H9 (cell line): ENCODE measurements at regions not wholly inside any gene's neighbourhood (a gene's known extent, or its start where the extent isn't known, plus 50 kb on each side); places are given as distances from the start of the nearest gene placed in this dataset.

ENCODE experiments used
- DNase-seq: peaks from one replicate; pipeline ENCODE4 v3.0.0-alpha.2; 2017
- H2AFZ ChIP-seq: one replicate; pipeline ENCODE4 v1.6.1; 2013; ENCODE audit warnings: mild to moderate bottlenecking, low read length, control low read depth, moderate library complexity
- H2AK5ac ChIP-seq: 2 replicates; pipeline ENCODE4 v1.6.1; 2013; ENCODE audit warnings: low read length, control low read depth, mixed read lengths; ENCODE audit not compliant: insufficient read length
- H2BK120ac ChIP-seq: one replicate; pipeline ENCODE4 v1.6.1; 2013; ENCODE audit warnings: low read depth, mild to moderate bottlenecking, low read length, control low read depth, inconsistent platforms; ENCODE audit not compliant: poor library complexity, severe bottlenecking
- H2BK12ac ChIP-seq: 2 replicates; pipeline ENCODE4 v1.6.1; 2013; ENCODE audit warnings: low read length, control low read depth, mixed read lengths, low read depth; ENCODE audit not compliant: insufficient read length
- H2BK15ac ChIP-seq: 2 replicates; pipeline ENCODE4 v1.6.1; 2013; ENCODE audit warnings: low read depth, low read length, control low read depth
- H2BK20ac ChIP-seq: one replicate; pipeline ENCODE4 v1.6.1; 2013; ENCODE audit warnings: low read depth, mild to moderate bottlenecking, low read length, control low read depth, inconsistent platforms; ENCODE audit not compliant: poor library complexity, severe bottlenecking
- H2BK5ac ChIP-seq: 2 replicates; pipeline ENCODE4 v1.6.1; 2013; ENCODE audit warnings: low read length, control low read depth, mixed read lengths; ENCODE audit not compliant: insufficient read length
- H3K14ac ChIP-seq: 2 replicates; pipeline ENCODE4 v1.6.1; 2013; ENCODE audit warnings: low read length, control low read depth; ENCODE audit not compliant: insufficient read depth
- H3K18ac ChIP-seq: 2 replicates; pipeline ENCODE4 v1.6.1; 2013; ENCODE audit warnings: low read depth, mild to moderate bottlenecking, mixed read lengths, low read length, control low read depth; ENCODE audit not compliant: insufficient read length
- H3K23ac ChIP-seq: 2 replicates; pipeline ENCODE4 v1.6.1; 2013; ENCODE audit warnings: low read length, control low read depth, mixed read lengths, low read depth; ENCODE audit not compliant: insufficient read length
- H3K23me2 ChIP-seq: 2 replicates; pipeline ENCODE4 v1.6.1; 2013; ENCODE audit warnings: low read depth, mild to moderate bottlenecking, mixed read lengths, low read length, control low read depth; ENCODE audit not compliant: insufficient read length, poor library complexity, severe bottlenecking
- H3K27ac ChIP-seq: 2 replicates; pipeline ENCODE4 v1.5.1; 2013; ENCODE audit warnings: low read length, control low read depth, mixed read lengths, low read depth; ENCODE audit not compliant: insufficient read length
- H3K27me3 ChIP-seq: 2 replicates; pipeline ENCODE4 v1.6.1; 2013; ENCODE audit warnings: low read length, control low read depth, inconsistent platforms; ENCODE audit not compliant: insufficient read depth
- H3K4ac ChIP-seq: 2 replicates; pipeline ENCODE4 v1.6.1; 2013; ENCODE audit warnings: low read depth, mild to moderate bottlenecking, control low read depth, inconsistent platforms, low read length, moderate library complexity
- H3K4me1 ChIP-seq: 2 replicates; pipeline ENCODE4 v1.6.1; 2013; ENCODE audit warnings: low read length, control low read depth, inconsistent platforms; ENCODE audit not compliant: insufficient read depth
- H3K4me2 ChIP-seq: 2 replicates; pipeline ENCODE4 v1.6.1; 2013; ENCODE audit warnings: low read length, control low read depth, mixed read lengths; ENCODE audit not compliant: insufficient read length, insufficient read depth
- H3K56ac ChIP-seq: 2 replicates; pipeline ENCODE4 v1.6.1; 2013; ENCODE audit warnings: low read depth, mild to moderate bottlenecking, mixed read lengths, low read length, control low read depth; ENCODE audit not compliant: insufficient read length
- H3K79me1 ChIP-seq: 2 replicates; pipeline ENCODE4 v1.6.1; 2013; ENCODE audit warnings: low read depth, mild to moderate bottlenecking, moderate library complexity, low read length, control low read depth, inconsistent platforms; ENCODE audit not compliant: insufficient read depth, poor library complexity, severe bottlenecking
- H3K79me2 ChIP-seq: 2 replicates; pipeline ENCODE4 v1.6.1; 2013; ENCODE audit warnings: low read length, control low read depth, inconsistent platforms; ENCODE audit not compliant: insufficient read depth
- H3K9ac ChIP-seq: 2 replicates; pipeline ENCODE4 v1.6.1; 2013; ENCODE audit warnings: low read length, control low read depth, mixed read lengths; ENCODE audit not compliant: insufficient read length; ENCODE audit errors: extremely low read depth
- H3K9me3 ChIP-seq: one replicate; pipeline ENCODE4 v1.6.1; 2013; ENCODE audit warnings: low read depth, low read length, inconsistent platforms; ENCODE audit not compliant: control insufficient read depth
- H3T11ph ChIP-seq: one replicate; pipeline ENCODE4 v1.6.1; 2013; ENCODE audit warnings: mild to moderate bottlenecking, low read length, control low read depth, inconsistent platforms
- H4K20me1 ChIP-seq: one replicate; pipeline ENCODE4 v1.6.1; 2013; ENCODE audit not compliant: control insufficient read depth, insufficient read length, insufficient read depth
- H4K5ac ChIP-seq: 2 replicates; pipeline ENCODE4 v1.6.1; 2013; ENCODE audit warnings: low read depth, mild to moderate bottlenecking, mixed read lengths, low read length, control low read depth; ENCODE audit not compliant: insufficient read length
- H4K8ac ChIP-seq: replicated peaks from 2 replicates; pipeline ENCODE4 v1.6.1; 2013; ENCODE audit warnings: low read length, control low read depth, mixed read lengths, low read depth; ENCODE audit not compliant: insufficient read length
- H4K91ac ChIP-seq: 2 replicates; pipeline ENCODE4 v1.6.1; 2013; ENCODE audit warnings: low read depth, mild to moderate bottlenecking, moderate library complexity, mixed read lengths, low read length, control low read depth; ENCODE audit not compliant: insufficient read length
- H3K27ac Mint-ChIP-seq, 3 experiments: 2 replicates in 2 of 3; 3 replicates in 1 of 3; pipeline ENCODE4 v1.8.0; 2020 to 2021; ENCODE audit warnings: mixed read lengths in 3 of 3, mild to moderate bottlenecking in 1 of 3, moderate library complexity in 1 of 3
- H3K27me3 Mint-ChIP-seq: 2 replicates; pipeline ENCODE4 v1.8.0; 2021; ENCODE audit warnings: low read depth, mild to moderate bottlenecking, moderate library complexity, mixed read lengths
- H3K36me3 Mint-ChIP-seq, 3 experiments: 2 replicates in 2 of 3; 3 replicates in 1 of 3; pipeline ENCODE4 v1.8.0; 2020 to 2021; ENCODE audit warnings: low read depth in 3 of 3, mixed read lengths in 3 of 3; ENCODE audit not compliant: insufficient read depth in 1 of 3
- H3K4me1 Mint-ChIP-seq, 2 experiments: 2 replicates each; pipeline ENCODE4 v1.8.0; 2020; ENCODE audit warnings: mixed read lengths in 2 of 2
- H3K4me3 Mint-ChIP-seq, 2 experiments: 2 replicates in 1 of 2; 3 replicates in 1 of 2; pipeline ENCODE4 v1.8.0; 2020 to 2021; ENCODE audit warnings: mild to moderate bottlenecking in 2 of 2, mixed read lengths in 2 of 2, moderate library complexity in 1 of 2
- H3K9me3 Mint-ChIP-seq, 2 experiments: 2 replicates in 1 of 2; 3 replicates in 1 of 2; pipeline ENCODE4 v1.8.0; 2020; ENCODE audit warnings: mild to moderate bottlenecking in 2 of 2, mixed read lengths in 2 of 2, moderate library complexity in 1 of 2
- CTCF ChIP-seq: fragments of 200-600 bp; sonication (generic); conservative IDR thresholded peaks from 3 replicates; pipeline ENCODE4 v1.8.0; 2021; ENCODE audit warnings: antibody characterized with exemption, mild to moderate bottlenecking
- WGBS: extraction: QIAGEN DNeasy Blood & Tissue Kit; methylation state at CpG from one replicate; pipeline ENCODE4 v1.1.7; 2013; ENCODE audit warnings: missing lambda C conversion rate, low lambda C conversion rate, mixed read lengths; ENCODE audit not compliant: insufficient read length; ENCODE audit errors: extremely low coverage; 5-methylcytosine and 5-hydroxymethylcytosine counted together

GRCh38 chr10:110370006-110370405, 65.3 kb upstream of the SMNDC1 start:
- H3K27ac Mint-ChIP-seq: no peak overlapping the region; a peak in 1 of 7 replicates
- Histone ChIP-seq H4K20me1 (no peaks in the 10 kb centered on the region), H2BK120ac (no peak overlapping the region), H3K4me1 (peaks cover 2% of the 10 kb centered on the region; the same call in 1 of the 2 replicates), H2BK15ac (no peak overlapping the region), H3K9me3 (no peaks in the 10 kb centered on the region), H3T11ph (no peak overlapping the region), H3K79me2 (no peaks in the 10 kb centered on the region), H3K27me3 (no peaks in the 10 kb centered on the region), H4K91ac (no peak overlapping the region), H2BK12ac (no peak overlapping the region), H4K5ac (no peak overlapping the region), H4K8ac (no peak overlapping the region), H3K4ac (no peak overlapping the region), H3K9ac (no peak overlapping the region), H2BK20ac (no peak overlapping the region), H3K14ac (no peak overlapping the region), H3K23me2 (no peaks in the 10 kb centered on the region), H2BK5ac (no peak overlapping the region), H3K79me1 (no peaks in the 10 kb centered on the region), H2AK5ac (no peak overlapping the region), H3K56ac (no peak overlapping the region), H3K4me2 (no peak overlapping the region), H3K23ac (no peak overlapping the region), H3K27ac (no peak overlapping the region), H3K18ac (no peak overlapping the region), H2AFZ (no peak overlapping the region)
- no CpG with 5 or more reads among the region's 4 CpGs for WGBS
- no peak overlapping the region for H3K4me3 Mint-ChIP-seq
- H3K36me3 Mint-ChIP-seq: no peaks in the 10 kb centered on the region
- no peak for TF ChIP-seq CTCF
- no peak for DNase-seq
- peaks cover 5 to 9% of the 10 kb centered on the region in 2 experiments; a peak in 3 of 4 replicates for H3K4me1 Mint-ChIP-seq
- 0 out of 2 replicates have a peak, but pooled peaks cover 2% of the 10 kb centered on the region for H3K27me3 Mint-ChIP-seq
- no peaks in the 10 kb centered on the region for H3K9me3 Mint-ChIP-seq
